Activated gamma-delta T cell treated with anti-CD3 and anti-CD28 coated beads, Interleukin-2, amount 50 U/mL, for 16 hours (primary cell): ENCODE measurements at regions not wholly inside any gene's neighbourhood (a gene's known extent, or its start where the extent isn't known, plus 50 kb on each side); places are given as distances from the start of the nearest gene placed in this dataset.

Experiments
- DNase-seq: peaks from one replicate; pipeline ENCODE4 v3.0.0-alpha.2; 2020; ENCODE audit warnings: low read depth

DNA sequence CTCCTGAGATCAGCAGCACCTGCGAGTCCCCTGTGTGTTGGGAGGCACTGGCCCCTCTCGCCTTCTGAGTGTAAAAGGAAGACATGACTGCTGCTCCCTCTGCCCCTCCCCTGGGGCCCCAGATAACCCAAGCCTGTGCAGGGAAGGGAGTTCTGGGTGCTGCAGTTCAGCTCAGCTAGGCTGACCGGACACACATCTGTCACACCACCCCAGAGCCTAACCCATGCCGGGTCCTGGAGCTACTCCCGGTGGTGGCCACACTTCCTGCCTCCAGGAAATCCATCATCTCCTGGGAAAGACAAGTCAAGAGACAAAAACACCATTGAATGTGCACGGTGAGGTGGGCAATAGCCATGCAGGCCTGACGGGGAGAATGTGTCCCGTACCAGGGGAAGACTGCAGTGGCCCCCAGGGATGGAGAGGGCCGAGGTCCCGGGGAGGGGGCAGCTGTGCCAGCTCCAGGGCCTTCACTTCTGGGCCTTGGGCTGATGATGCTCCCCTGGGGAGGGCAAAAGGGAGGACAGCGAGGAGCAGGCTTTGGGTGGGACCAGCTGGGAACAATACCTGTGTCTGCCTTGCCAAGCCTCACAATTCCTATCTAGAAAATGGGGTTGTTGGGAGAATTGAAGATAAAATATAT, 210.6 kb downstream of the TFCP2L1 start:
- no peak for DNase-seq

- no peak for DNase-seq
Observed at GRCh38 chr2:121075006-121075551, 209.9 kb downstream of the TFCP2L1 start.

- no peak for DNase-seq
Observed at GRCh38 chr2:121075641-121076497, 209.1 kb downstream of the TFCP2L1 start.

GRCh38 chr2:121076498-121076820, 208.5 kb downstream of the TFCP2L1 start:
- no peak for DNase-seq

DNA sequence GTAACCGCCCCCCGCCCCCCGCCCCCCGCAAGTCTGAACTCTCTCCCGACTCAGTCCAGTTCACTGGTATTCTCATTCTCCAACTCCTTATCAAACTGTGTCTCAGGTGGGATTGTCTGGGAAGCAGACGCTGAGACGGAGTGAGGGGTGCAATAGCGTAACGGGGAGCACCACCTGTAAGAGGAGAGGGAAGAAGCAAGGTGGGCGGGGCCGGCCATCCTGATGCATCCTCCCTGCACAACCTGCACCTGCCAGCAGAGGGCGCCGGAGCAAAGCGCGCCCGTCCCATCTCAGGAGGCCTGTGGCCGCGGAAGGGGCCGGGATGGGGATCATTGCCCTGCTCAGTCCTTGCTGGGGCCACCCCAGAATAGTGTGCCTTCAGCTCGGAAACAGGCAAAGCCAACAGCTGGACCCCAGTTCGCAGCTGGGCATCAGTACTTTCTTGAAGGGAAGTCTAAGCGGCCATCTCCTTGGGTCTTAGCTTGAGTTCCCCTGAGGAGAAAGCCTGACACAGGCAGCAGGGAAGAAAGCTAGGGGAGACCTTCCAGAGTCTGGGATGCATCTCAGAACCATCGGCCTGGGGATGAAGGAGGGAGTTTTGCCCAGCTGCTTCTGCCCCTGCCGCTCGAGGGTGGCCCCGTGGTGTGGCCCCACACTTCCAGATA, 208.0 kb downstream of the TFCP2L1 start:
- DNase-seq = peak; percentile 42

GRCh38 chr2:121078899-121079298, 206.1 kb downstream of the TFCP2L1 start:
- no peak for DNase-seq

- peak; percentile 20 for DNase-seq
Observed at GRCh38 chr2:121080013-121080772, 204.8 kb downstream of the TFCP2L1 start.

GRCh38 chr2:121081701-121082100, 203.3 kb downstream of the TFCP2L1 start:
- DNase-seq = no peak

DNA sequence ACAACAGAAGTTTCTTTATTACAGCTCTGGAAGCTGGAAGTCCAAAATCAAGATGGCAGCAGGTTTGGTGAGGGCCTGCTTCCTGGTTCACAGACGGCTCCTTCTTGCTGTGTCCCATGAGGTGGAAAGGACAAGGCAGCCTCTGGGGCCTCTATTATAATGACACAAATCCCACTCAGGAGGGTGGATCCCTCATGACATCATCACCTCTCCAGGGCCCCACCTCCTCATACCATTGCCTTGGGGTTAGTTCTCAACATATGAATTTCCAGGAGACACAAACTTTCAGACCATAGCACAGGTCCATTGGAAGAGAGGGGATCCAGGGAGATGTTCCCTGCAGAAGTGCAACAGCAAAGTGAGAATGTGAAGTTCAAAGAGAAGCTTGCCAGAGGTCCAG, 202.8 kb downstream of the TFCP2L1 start:
- no peak for DNase-seq

DNA sequence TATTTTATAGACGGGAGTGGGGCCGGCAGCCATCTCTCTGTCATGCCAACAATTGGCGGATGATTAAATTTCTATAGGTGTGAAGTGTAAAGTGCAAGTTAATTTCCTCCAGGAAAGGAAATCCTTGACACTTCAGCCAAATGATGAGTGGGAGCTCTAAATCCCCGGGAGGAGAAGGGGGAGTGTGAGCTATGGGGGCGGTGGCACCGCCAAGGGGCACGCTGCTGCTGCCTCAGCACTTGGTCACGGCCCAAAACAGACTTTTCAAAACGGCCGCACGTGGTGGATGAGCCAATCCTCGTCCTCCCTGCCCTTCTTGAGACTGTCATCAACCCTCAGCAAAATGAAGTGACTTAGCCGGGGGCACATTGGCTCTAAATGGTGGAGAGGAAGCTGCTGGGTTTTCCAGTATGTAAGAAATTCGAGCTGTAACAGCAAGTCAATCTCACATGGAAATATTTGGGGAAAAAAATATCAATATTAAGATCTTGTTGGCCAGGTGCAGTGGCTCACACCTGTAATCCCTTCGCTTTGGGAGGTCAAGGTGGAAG, 200.8 kb downstream of the TFCP2L1 start:
- no peak for DNase-seq

- no peak for DNase-seq
Observed at GRCh38 chr2:121085801-121086200, 199.2 kb downstream of the TFCP2L1 start.

- DNase-seq = no peak
Observed at GRCh38 chr2:121086450-121086849, 198.6 kb downstream of the TFCP2L1 start.

DNA sequence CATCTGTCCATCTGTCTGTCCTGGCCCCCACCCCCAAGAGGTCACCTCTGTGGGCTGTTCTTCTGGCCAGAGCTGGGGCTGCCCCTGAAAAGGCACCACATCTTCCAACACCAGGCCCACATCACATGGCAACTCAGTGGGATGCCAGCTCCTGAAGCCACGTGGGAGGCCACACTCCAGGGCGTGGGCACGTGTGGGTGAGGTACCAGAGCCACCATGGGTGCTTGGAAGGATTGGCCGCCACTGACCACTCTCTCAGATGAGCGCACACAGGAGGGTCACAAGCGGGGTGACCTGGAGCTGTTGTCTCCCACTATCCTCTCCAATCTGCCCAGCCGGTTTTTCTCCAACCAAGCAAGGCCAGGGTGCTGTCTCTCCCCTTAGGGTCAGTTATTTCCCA, 197.9 kb downstream of the TFCP2L1 start:
- no peak for DNase-seq

DNA sequence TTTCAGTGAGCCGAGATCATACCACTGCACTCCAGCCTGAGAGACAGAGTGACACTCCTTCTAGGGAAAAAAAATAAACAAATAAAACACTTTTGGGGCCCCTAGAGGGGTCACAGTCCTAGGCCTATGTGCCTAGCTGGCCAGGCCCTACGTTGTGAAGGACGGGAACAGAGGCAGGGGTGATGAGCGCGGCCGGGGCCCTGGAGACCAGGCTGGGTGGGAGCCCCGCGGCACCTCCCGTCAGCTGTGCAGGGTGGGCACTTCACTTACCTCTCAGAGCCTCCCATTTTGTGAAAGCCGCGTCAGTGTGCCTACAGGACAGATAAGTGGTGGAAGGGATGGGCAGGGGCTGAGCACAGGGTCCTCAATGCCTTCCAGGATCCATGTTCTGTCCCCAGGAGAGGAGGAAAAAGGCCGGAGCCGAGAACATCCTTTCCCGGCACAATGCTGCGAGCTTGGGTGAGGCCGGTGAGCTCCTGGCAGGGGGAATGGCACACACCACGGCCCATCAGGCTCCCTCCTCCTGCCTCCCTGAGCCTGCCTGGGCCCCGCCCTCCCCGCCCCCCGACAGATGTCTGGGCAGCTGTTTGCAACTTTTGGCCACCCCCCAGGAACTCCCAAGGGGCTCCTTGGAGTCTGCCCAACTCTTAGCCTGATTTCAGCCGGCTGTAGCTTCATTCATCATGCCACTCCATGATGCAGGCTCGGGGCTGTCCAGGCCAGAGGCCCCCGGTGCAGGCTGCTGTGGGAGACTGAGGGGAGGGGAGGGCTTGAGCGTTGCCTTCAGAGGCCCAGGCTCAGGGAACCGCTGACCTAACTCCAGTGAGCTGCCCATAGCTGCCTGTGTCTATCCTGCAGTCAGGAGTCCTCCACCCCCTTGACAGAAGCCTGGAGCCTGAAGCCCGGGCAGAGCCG, 196.5 kb downstream of the TFCP2L1 start:
- no peak for DNase-seq

- no peak for DNase-seq
Observed at GRCh38 chr2:121089166-121089510, 195.9 kb downstream of the TFCP2L1 start.

- no peak for DNase-seq
Observed at GRCh38 chr2:121090088-121090715, 194.8 kb downstream of the TFCP2L1 start.

- DNase-seq = no peak
Observed at GRCh38 chr2:121092095-121092494, 192.9 kb downstream of the TFCP2L1 start.

DNA sequence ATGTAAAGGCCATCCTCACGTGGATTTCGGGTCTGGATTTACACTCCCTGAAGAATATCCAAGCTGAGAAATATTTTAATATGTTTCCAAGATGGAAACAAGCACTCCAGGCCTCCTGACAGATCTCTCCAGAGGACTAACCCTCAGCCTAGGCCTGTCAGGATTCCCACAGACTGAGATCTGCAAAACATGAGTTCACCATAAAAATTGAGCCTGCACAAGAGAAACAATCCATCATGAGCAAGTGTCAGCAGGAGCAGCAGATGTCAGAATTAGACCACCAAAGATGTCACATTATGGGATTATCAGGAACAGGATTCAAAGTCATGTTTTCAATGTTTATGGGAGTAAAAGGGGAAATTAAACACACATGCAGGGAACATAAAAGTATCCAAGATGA, 191.3 kb downstream of the TFCP2L1 start:
- no peak for DNase-seq

- no peak for DNase-seq
Observed at GRCh38 chr2:121094101-121094500, 190.9 kb downstream of the TFCP2L1 start.

DNA sequence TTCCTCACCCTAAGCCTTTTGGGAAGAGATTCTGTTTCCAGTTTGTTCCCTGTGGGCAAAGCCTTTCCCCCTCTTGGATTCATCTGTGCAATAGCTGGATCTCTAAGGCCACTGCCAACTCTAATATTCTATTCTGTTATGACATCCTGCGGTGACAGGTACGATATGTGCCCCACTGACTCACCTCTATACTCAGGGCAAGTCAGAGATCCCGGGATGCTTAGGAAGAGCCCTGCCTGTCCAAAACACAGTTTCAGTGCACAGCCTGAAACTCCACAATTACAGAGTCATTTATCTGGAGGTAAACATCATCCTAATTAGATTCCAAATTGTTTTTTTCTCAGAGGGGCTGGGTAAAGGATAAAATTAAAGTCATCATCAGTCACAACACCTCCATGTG, 190.2 kb downstream of the TFCP2L1 start:
- DNase-seq = no peak
